Upper lobe of left lung (tissue), 4 donors: ENCODE measurements at regions not wholly inside any gene's neighbourhood (a gene's known extent, or its start where the extent isn't known, plus 50 kb on each side); places are given as distances from the start of the nearest gene placed in this dataset.

ENCODE experiments used
- CTCF ChIP-seq, 6 experiments: fragments of 450-650 bp in 4 of 6; fragments of 200-600 bp in 2 of 6; sonication (generic) in 2 of 6; IDR thresholded peaks; one replicate each; pipeline ENCODE4 v1.5.1; 2016 to 2019; ENCODE audit warnings: antibody characterized with exemption in 6 of 6
- EP300 ChIP-seq, 4 donors: sonication (generic); formaldehyde crosslinking; IDR thresholded peaks; one replicate each; pipeline ENCODE4 v1.5.1; 2017; ENCODE audit warnings: antibody characterized with exemption in 4 of 4, control low read depth in 2 of 4
- POLR2A ChIP-seq, 4 donors: fragments of 450-650 bp; IDR thresholded peaks; one replicate each; pipeline ENCODE4 v1.5.1; 2016 to 2017; ENCODE audit warnings: antibody characterized with exemption in 4 of 4, mild to moderate bottlenecking in 2 of 4
- POLR2AphosphoS5 ChIP-seq, 2 donors: sonication (generic); formaldehyde crosslinking; IDR thresholded peaks; one replicate each; pipeline ENCODE4 v1.5.1; 2017; ENCODE audit warnings: antibody characterized with exemption in 2 of 2

- TF ChIP-seq POLR2A (IDR thresholded peaks at IDR 0.05) (no peak), CTCF (IDR thresholded peaks at IDR 0.05) (no peak), POLR2AphosphoS5 (IDR thresholded peaks at IDR 0.05) (no peak), EP300 (IDR thresholded peaks at IDR 0.05) (no peak)
Observed at GRCh38 chr5:120852222-120852860, 388.2 kb downstream of the PRR16 start.
